Inflammatory macrophage (primary cell): ENCODE measurements at regions not wholly inside any gene's neighbourhood (a gene's known extent, or its start where the extent isn't known, plus 50 kb on each side); places are given as distances from the start of the nearest gene placed in this dataset.

Source experiments
- DNase-seq, 2 donors: peaks; one replicate each; pipeline ENCODE4 v3.0.0-alpha.2; 2020 to 2022

DNA sequence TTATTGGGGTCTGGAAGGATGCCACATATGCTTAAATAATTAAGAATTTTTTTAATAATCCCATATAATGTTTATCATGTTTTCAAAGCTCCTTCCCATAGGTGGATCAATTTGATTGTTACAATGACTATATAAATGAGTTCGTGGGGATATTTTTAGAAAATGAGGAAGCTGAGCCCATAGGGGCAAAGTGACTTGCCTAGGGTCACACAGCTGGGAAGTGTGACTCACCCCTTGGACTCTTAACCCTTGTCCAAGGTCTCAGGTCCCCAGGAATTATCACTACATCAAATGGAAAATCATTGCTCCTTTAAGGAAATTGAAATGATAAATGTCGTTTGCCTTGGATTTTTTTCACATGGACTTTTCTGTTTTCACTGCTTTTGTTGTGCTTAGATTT lies 161.2 kb upstream of the RGMA start:
- DNase-seq, result peak; percentile 64 to 66

GRCh38 chr15:93249623-93250022 lies 160.6 kb upstream of the RGMA start:
- no peak for DNase-seq

DNA sequence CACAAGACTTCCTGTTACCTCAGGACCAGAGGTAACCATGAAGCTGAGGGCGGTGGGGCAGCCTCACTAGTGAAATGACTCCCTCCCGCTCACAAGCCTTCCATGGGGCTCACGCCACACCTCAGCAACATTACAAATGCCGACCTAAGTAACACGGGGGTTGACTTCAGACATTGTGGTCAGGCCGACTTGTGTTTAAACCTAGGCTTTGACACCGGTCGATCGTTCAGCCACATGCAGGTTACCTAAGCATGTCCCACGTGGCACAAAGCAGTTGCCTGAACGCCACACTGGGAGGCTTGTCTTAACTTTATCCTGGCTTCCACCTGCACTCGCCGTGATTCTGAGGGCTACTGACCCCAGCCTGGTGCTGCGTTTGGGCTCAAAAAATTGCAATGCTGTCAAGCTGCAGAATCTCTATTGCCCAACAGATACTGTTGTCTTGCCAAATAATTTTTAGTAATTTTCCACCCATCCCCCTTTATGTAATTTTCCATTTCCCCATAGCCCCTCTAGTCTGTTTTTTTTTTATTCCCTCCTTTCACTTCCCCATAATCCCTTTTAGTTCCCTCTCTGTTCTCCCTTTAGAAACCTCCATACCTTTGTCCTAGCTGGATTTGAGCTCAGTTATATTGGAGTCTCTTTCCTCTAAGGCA lies 158.6 kb upstream of the RGMA start:
- DNase-seq, result peak; percentile 19 to 82

DNA sequence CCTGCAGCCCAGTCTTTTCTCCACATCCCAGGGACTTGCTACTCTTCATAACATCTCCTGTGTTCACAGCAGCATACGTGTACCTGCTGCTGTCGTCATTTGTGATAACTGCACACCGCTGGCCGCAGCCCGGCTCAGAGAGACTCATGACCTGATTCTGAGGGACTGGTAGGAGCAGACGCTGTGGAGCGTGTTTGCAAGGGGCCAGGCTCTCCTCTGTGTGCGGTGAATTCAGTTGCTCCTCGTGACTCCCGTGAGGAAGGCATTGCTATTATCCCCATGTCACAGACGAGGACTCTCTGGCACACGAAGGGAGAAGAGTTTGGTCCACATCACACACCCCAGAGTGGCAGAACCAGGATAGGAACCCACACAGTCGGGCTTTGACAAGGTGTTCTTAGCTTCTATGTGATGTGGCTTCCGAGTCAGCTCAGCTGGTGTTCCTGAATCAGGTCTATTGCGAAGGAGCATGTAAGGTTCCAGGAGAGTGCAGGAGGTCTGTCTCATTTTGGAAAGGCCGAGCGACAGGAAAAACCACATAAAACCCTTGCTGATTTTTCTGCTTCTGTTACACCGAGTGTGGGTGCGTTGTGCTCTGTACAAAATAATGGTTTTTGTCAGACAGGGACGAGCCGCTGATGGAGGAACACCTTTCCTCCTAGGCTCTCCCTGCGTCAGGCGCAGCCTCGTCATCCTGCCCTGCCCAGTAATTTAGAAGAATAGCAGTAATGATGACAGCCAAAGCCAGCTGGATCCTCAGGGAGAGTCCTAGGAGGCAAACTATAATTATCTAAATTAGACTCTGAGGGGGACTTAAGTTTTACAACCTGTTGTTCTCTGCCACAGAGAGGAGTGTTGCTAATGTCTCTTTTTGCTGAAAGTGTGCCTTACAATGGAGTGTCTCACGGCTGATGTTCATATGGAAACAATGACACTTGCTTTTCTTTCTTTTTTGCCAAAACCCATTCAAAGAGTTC lies 157.5 kb upstream of the RGMA start:
- DNase-seq, result no peak

- DNase-seq, result no peak
Measured at GRCh38 chr15:93245661-93246042, 156.6 kb upstream of the RGMA start.

- no peak for DNase-seq
Measured at GRCh38 chr15:93244696-93245660, 156.0 kb upstream of the RGMA start.

DNA sequence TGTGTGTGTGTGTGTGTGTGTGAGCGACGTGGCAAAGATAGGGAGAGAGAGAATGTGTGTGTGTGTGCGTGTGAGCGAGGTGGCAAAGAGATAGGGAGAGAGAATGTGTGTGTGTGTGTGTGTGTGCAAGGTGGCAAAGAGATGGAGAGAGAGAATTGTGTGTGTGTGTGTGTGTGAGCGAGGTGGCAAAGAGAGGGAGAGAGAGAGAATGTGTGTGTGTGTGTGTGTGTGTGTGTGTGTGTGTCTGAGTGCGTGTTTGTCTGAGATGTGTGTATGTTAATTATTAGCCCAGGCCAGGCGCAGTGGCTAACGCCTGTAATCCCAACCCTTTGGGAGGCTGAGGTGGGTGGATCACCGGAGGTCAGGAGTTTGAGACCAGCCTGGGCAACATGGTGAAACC lies 154.6 kb upstream of the RGMA start:
- no peak for DNase-seq

GRCh38 chr15:93241696-93242585 lies 152.9 kb upstream of the RGMA start:
- no peak for DNase-seq

- no peak for DNase-seq
Measured at GRCh38 chr15:93239993-93240392, 151.0 kb upstream of the RGMA start.

DNA sequence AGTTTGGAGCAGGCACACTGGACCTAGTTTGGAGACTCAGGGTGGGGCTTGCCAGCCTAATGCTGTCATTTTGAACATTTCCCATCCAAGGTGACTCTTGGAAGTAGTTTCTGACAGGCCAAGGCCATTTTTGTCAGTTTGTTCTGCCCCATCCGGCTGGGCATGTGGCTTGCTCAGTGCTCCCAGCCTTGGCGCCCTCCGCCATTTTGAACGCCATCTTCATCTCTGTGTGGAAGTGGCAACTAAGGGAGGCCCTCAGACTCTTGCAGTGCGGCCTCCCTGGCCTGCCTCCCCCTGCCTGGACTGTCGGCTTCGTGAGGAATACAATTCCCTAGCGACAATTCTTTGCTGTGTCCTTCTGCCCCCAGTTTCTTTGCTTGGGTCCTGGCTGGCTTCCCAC lies 150.6 kb upstream of the RGMA start:
- DNase-seq, result no peak

- no peak for DNase-seq
Measured at GRCh38 chr15:93238641-93239040, 149.6 kb upstream of the RGMA start.

DNA sequence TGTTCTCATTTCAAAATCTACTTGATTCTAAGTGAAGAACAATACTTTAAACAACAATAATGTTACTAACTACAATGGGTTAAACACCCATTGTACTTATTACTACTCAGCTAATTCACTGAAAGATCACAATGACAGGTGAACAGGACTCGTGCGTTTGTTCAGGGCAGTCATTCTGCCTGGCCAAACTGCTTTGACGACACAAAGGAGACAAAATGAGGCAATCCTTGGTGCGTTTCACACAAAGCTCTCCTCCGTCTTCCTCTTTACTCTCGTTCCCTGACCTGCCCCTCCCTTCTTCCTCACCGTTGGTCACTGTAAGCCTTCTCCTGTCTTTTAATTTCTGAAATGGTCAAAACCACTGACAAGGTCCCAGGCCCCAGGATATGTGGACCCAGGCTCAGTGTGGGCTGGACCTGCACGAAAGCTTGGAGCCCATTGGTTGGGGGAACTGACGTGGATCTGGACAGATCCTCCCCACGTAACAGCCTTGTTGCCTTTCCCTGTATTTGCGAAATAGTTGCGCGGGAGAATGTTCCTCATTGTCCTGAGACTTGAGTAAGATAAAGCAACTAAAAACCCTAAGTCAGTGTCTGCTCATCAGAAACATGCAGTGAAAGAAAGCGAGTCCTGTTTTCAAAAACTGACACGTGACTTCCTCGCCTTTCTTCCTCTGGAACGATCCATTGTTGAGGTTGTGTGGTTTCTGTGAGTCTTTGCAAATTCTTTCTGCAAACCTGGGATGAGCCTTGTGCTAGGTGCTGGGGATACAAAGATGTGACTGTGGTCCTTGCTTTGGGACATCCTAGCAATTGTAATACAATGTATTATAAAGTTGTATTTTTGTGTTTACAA lies 147.1 kb upstream of the RGMA start:
- peak; percentile 96 to 97 for DNase-seq

DNA sequence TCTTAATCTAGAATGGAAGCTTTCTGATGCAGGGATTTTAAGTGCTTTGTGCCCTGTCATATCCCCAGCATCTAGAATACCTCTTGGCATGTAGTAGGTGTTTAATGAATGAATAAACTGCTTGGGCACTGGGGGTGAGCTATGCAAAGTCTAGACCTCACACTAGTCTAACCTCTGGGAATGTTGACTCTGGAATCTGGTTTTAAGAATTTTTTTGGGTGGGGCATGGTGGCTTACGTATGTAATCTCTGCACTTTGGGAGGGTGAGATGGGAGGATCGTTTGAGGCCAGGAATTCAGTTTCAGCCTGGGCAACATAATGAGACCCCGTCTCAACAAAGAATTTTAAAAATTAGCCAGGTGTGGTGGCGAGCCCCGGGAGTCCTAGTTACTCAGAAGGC lies 146.3 kb upstream of the RGMA start:
- no peak for DNase-seq

DNA sequence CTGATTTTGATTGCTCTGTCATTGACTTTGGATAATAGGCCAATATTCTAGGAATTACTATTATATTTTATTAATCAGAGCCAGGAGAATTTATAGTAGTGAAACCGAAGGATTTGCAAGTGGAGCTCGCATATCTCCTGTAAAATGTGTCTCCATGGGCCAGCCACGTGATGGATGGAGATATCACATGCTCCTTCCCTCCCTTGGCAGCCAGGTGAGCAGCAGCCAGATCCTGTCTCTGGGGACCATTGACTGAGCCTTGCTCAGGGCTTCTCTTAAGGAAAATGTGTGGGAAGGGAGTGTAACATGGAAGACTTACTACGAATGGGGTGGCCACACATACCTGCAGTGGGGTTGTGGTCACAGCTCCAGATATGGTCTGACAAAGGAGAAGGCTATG lies 144.7 kb upstream of the RGMA start:
- no peak for DNase-seq

- DNase-seq, result no peak
Measured at GRCh38 chr15:93232845-93233244, 143.8 kb upstream of the RGMA start.

- no peak for DNase-seq
Measured at GRCh38 chr15:93231994-93232393, 143.0 kb upstream of the RGMA start.

DNA sequence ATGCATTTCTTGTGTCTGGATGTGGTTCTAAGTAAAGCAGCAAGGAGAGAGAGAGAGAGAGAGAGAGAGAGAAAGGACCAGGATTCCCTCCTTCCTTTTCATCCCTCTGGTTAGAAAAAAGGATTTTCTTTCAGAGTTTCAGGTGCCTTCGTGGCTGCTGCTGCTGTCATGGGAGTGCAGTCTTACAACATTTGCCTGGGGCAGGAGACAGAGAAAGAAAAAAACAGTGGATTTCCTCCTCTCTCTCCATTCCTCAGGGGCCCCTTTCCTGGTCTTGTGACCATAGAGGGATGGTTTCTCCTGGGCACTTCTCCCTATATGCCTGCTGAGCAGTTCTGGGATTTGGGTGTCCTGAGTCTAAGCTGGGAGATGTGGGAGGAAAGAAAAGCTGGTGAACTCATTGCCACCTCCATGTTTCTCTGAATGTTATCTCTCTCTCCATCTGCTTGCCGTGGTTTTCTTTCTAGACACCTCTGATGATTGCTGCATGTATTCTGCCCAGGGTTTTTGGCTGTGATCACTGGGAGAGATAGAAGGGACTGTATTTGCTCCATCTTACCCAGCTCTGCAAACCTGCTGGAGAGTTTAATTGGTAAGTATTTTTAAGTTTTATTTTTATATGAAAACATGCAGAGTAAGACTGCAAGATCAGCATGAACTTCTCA lies 142.4 kb upstream of the RGMA start:
- DNase-seq, result no peak

DNA sequence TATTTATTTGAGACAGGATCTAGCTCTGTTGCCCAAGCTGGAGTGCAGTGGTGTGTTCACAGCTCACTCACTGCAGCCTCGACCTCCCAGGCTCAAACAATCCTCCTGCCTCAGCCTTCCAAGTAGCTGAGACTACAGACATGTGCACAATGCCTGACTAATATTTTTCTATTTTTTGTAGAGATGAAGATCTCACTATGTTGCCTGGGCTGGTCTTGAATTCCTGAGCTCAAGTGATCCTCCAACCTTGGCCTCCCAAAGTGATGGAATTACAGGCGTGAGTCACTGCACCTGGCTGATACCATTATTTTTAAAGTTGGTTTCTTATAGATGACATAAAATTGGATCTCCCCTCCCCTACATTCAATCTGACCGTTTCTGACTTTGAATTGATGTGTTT lies 139.5 kb upstream of the RGMA start:
- DNase-seq, result no peak

DNA sequence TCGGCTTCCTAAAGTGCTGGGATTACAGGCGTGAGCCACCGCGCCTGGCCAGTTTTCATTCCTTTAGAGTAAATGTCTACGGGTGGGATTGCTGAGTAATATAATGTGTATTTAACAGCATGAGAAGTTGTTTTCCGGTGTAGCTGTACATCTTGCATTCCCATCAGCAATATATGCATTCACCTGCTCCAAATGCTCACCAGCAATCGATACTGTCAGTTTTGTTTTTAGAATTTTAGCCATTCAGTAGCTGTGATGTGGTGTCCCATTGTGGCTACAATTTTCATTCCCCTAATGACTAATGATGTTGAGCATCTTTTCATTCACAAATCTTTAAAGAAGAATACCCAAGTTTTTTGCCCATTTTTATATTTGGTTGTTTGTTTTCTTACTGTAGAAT lies 134.8 kb upstream of the RGMA start:
- DNase-seq, result no peak

GRCh38 chr15:93221759-93222158 lies 132.7 kb upstream of the RGMA start:
- DNase-seq, result no peak
